ENCODE measurements at regions not wholly inside any gene's neighbourhood (a gene's known extent, or its start where the extent isn't known, plus 50 kb on each side); places are given as distances from the start of the nearest gene placed in this dataset.

GRCh38 chr18:73646196-73646595, 501.4 kb downstream of the FBXO15 start:
- H3K27ac Mint-ChIP-seq, result no peak overlapping the region
- WGBS (ENCODE audit: insufficient coverage), result 55% methylated on average over 4 of the region's 4 CpGs
- no peak overlapping the region for H3K27ac ChIP-seq (ENCODE audit: low read length)
- no peaks in the 10 kb centered on the region for H3K36me3 Mint-ChIP-seq
- no peaks in the 10 kb centered on the region for H3K27me3 Mint-ChIP-seq (ENCODE audit: low read depth in 2 of 2)
- no peak for DNase-seq
- no peaks in the 10 kb centered on the region for H3K9me3 ChIP-seq (ENCODE audit: control insufficient read depth, insufficient read depth, low read length)
- ATAC-seq, result no peak
- no peak overlapping the region for H3K4me3 ChIP-seq (ENCODE audit: low read length)
- no peaks in the 10 kb centered on the region for H3K36me3 ChIP-seq (ENCODE audit: control insufficient read depth, insufficient read depth, low read length)
- no peaks in the 10 kb centered on the region for H3K4me1 ChIP-seq (ENCODE audit: control insufficient read depth, insufficient read depth, low read length)
- no peaks in the 10 kb centered on the region for H3K27me3 ChIP-seq (ENCODE audit: control insufficient read depth, insufficient read depth, low read length)
- H3K4me3 Mint-ChIP-seq, result no peak overlapping the region
- intact Hi-C loops (cut with micrococcal nuclease), result no loop called here
- H3K4me1 Mint-ChIP-seq, result no peaks in the 10 kb centered on the region
- no peak for TF ChIP-seq CTCF (IDR thresholded peaks at IDR 0.05)
- peaks cover 7% of the 10 kb centered on the region in 2 donors for H3K9me3 Mint-ChIP-seq

GRCh38 chr18:73645160-73645715, 502.4 kb downstream of the FBXO15 start:
- intact Hi-C loops (cut with micrococcal nuclease), result no loop called here
- H3K9me3 Mint-ChIP-seq, result peaks cover 7% of the 10 kb centered on the region in 2 donors
- no peaks in the 10 kb centered on the region for H3K27me3 Mint-ChIP-seq (ENCODE audit: low read depth in 2 of 2)
- no peak overlapping the region for H3K27ac Mint-ChIP-seq
- Histone ChIP-seq H3K4me3 (ENCODE audit: low read length) (no peak overlapping the region), H3K27me3 (ENCODE audit: control insufficient read depth, insufficient read depth, low read length) (no peaks in the 10 kb centered on the region), H3K36me3 (ENCODE audit: control insufficient read depth, insufficient read depth, low read length) (no peaks in the 10 kb centered on the region), H3K27ac (ENCODE audit: low read length) (no peak overlapping the region), H3K9me3 (ENCODE audit: control insufficient read depth, insufficient read depth, low read length) (no peaks in the 10 kb centered on the region), H3K4me1 (ENCODE audit: control insufficient read depth, insufficient read depth, low read length) (no peaks in the 10 kb centered on the region)
- ATAC-seq, result no peak
- no peaks in the 10 kb centered on the region for H3K36me3 Mint-ChIP-seq
- no peaks in the 10 kb centered on the region for H3K4me1 Mint-ChIP-seq
- 75% methylated on average over 1 of the region's 2 CpGs for WGBS (ENCODE audit: insufficient coverage)
- no peak for TF ChIP-seq CTCF (IDR thresholded peaks at IDR 0.05)
- H3K4me3 Mint-ChIP-seq, result no peak overlapping the region
- DNase-seq, result no peak

GRCh38 chr18:73639788-73640187, 507.8 kb downstream of the FBXO15 start:
- no peak overlapping the region for H3K27ac ChIP-seq (ENCODE audit: low read length)
- Mint-ChIP-seq H3K36me3 (peaks cover 3% of the 10 kb centered on the region), H3K27me3 (ENCODE audit: low read depth in 2 of 2) (no peaks in the 10 kb centered on the region)

More at GRCh38 chr18:73639788-73640187, 507.8 kb downstream of the FBXO15 start:
- Mint-ChIP-seq H3K27ac (no peak overlapping the region), H3K4me1 (no peaks in the 10 kb centered on the region), H3K9me3 (peaks cover 2 to 3% of the 10 kb centered on the region in 2 donors), H3K4me3 (no peak overlapping the region)
- ATAC-seq (no peak), DNase-seq (no peak)
- Histone ChIP-seq H3K36me3 (ENCODE audit: control insufficient read depth, insufficient read depth, low read length) (no peaks in the 10 kb centered on the region), H3K4me3 (ENCODE audit: low read length) (no peak overlapping the region), H3K4me1 (ENCODE audit: control insufficient read depth, insufficient read depth, low read length) (no peaks in the 10 kb centered on the region), H3K9me3 (ENCODE audit: control insufficient read depth, insufficient read depth, low read length) (no peaks in the 10 kb centered on the region), H3K27me3 (ENCODE audit: control insufficient read depth, insufficient read depth, low read length) (no peaks in the 10 kb centered on the region)
- WGBS (ENCODE audit: insufficient coverage), result 88% methylated on average over 6 of the region's 6 CpGs
- no peak for TF ChIP-seq CTCF (IDR thresholded peaks at IDR 0.05)
- intact Hi-C loops (cut with micrococcal nuclease), result no loop called here
